ENCODE measurements at regions not wholly inside any gene's neighbourhood (a gene's known extent, or its start where the extent isn't known, plus 50 kb on each side); places are given as distances from the start of the nearest gene placed in this dataset.

DNA sequence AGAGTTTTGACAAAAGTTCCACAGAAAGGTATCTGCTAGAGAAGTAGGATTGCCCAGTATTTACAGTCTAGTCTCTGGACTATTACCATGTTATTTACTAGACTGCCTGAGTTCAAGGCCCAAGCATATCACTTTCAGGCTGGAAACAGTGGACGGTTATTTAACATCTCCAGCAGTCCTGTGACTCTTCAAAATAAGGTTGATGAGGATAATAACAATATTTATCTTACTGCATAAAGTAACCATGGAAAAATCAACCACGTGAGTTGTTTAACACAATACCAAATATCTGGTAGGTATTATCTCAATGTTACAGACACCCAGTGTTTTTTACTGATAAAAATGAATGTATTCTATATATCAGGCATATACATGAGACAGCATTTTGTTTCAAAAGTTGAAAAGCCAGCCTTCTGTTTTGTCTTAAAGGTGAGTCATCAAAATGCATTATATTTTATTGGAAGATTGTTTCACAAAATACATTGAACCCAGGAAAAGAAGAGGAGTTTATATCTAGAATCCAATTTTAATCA is 535.8 kb downstream of the TBL1XR1 start:
- H3K9ac ChIP-seq (ENCODE audit: low read depth in 1 of 2, low read length in 2 of 2): no peak overlapping the region
- H3K27ac ChIP-seq (ENCODE audit: low read depth in 2 of 2, low read length in 2 of 2): no peak overlapping the region
- no peaks in the 10 kb centered on the region for H3K4me1 ChIP-seq (ENCODE audit: control insufficient read depth in 2 of 2, insufficient read depth in 2 of 2, low read length in 2 of 2)
- no peaks in the 10 kb centered on the region for H3K36me3 ChIP-seq (ENCODE audit: control insufficient read depth in 2 of 2, insufficient read depth in 2 of 2, low read length in 2 of 2)
- no peaks in the 10 kb centered on the region for H3K27me3 ChIP-seq (ENCODE audit: control insufficient read depth in 2 of 2, insufficient read depth in 2 of 2, low read length in 2 of 2)
- H3K4me3 ChIP-seq (ENCODE audit: low read length in 2 of 2): no peak overlapping the region
- H3K9me3 ChIP-seq (ENCODE audit: control insufficient read depth in 2 of 2, low read length in 2 of 2): no peaks in the 10 kb centered on the region

DNA sequence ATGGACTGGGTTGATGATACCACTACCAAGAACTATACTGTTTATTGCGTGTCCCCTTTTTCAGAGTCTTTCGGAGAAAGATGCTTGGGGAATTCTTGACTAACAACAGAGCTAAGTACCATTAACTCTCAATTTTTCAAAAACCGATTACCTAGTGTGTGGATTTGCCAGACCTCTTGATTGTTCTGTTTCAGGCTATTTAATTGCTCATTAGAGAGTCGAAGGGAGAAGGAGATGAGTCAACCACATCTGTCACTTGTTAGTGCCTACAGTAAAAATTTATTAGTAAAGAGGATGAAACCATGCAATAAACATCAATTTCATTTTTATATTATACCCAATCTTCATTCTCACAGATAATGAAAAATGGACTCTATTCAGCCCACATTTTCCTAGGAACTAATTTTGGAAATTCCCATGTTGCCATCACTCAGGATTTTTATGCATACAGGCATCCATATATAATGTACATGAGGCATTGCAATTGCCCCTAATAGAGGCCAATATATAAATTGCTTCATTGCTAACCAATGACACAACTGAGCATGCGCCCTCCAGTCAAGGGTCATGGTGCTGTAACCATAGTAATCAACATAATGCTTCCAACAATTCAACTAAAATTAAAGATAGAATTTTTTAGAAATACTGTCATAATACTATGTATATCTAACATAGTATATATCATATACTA is 541.7 kb downstream of the TBL1XR1 start:
- Histone ChIP-seq H3K9ac (ENCODE audit: low read depth in 1 of 2, low read length in 2 of 2) (no peak overlapping the region), H3K4me3 (ENCODE audit: low read length in 2 of 2) (no peak overlapping the region), H3K9me3 (ENCODE audit: control insufficient read depth in 2 of 2, low read length in 2 of 2) (no peaks in the 10 kb centered on the region), H3K27me3 (ENCODE audit: control insufficient read depth in 2 of 2, insufficient read depth in 2 of 2, low read length in 2 of 2) (no peaks in the 10 kb centered on the region), H3K36me3 (ENCODE audit: control insufficient read depth in 2 of 2, insufficient read depth in 2 of 2, low read length in 2 of 2) (no peaks in the 10 kb centered on the region), H3K27ac (ENCODE audit: low read depth in 2 of 2, low read length in 2 of 2) (no peak overlapping the region), H3K4me1 (ENCODE audit: control insufficient read depth in 2 of 2, insufficient read depth in 2 of 2, low read length in 2 of 2) (no peaks in the 10 kb centered on the region)

GRCh38 chr3:176651622-176652021 is 545.7 kb downstream of the TBL1XR1 start:
- H3K36me3 ChIP-seq (ENCODE audit: control insufficient read depth in 2 of 2, insufficient read depth in 2 of 2, low read length in 2 of 2): no peaks in the 10 kb centered on the region
- no peaks in the 10 kb centered on the region for H3K4me1 ChIP-seq (ENCODE audit: control insufficient read depth in 2 of 2, insufficient read depth in 2 of 2, low read length in 2 of 2)
- no peaks in the 10 kb centered on the region for H3K9me3 ChIP-seq (ENCODE audit: control insufficient read depth in 2 of 2, low read length in 2 of 2)
- no peak overlapping the region for H3K4me3 ChIP-seq (ENCODE audit: low read length in 2 of 2)
- no peak overlapping the region for H3K9ac ChIP-seq (ENCODE audit: low read depth in 1 of 2, low read length in 2 of 2)
- H3K27ac ChIP-seq (ENCODE audit: low read depth in 2 of 2, low read length in 2 of 2): no peak overlapping the region
- H3K27me3 ChIP-seq (ENCODE audit: control insufficient read depth in 2 of 2, insufficient read depth in 2 of 2, low read length in 2 of 2): no peaks in the 10 kb centered on the region

GRCh38 chr3:176650478-176650877 is 546.8 kb downstream of the TBL1XR1 start:
- H3K27ac ChIP-seq (ENCODE audit: low read depth in 2 of 2, low read length in 2 of 2): no peak overlapping the region
- H3K27me3 ChIP-seq (ENCODE audit: control insufficient read depth in 2 of 2, insufficient read depth in 2 of 2, low read length in 2 of 2): no peaks in the 10 kb centered on the region
- no peaks in the 10 kb centered on the region for H3K9me3 ChIP-seq (ENCODE audit: control insufficient read depth in 2 of 2, low read length in 2 of 2)

DNA sequence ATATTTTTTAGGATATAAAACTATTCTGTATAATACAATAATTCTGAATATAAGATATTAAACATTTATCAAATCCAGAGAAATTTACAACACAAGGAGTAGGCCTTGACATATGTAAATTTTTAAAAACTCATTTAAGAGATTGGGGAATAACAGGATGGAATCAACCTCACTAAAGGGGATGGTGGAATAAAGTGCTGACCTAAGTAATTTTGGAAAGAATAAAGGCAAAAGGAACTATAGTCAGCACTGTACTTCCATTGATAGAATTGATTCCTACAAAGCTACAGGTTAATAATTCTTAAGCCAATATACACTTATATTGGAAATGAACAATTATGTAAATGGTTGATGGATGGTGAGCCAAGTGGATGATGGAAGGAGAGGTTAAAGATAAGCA is 549.3 kb downstream of the TBL1XR1 start:
- Histone ChIP-seq H3K27ac (ENCODE audit: low read depth in 2 of 2, low read length in 2 of 2) (no peak overlapping the region), H3K4me3 (ENCODE audit: low read length in 2 of 2) (no peak overlapping the region), H3K9me3 (ENCODE audit: control insufficient read depth in 2 of 2, low read length in 2 of 2) (no peaks in the 10 kb centered on the region), H3K36me3 (ENCODE audit: control insufficient read depth in 2 of 2, insufficient read depth in 2 of 2, low read length in 2 of 2) (no peaks in the 10 kb centered on the region), H3K9ac (ENCODE audit: low read depth in 1 of 2, low read length in 2 of 2) (no peak overlapping the region), H3K4me1 (ENCODE audit: control insufficient read depth in 2 of 2, insufficient read depth in 2 of 2, low read length in 2 of 2) (no peaks in the 10 kb centered on the region), H3K27me3 (ENCODE audit: control insufficient read depth in 2 of 2, insufficient read depth in 2 of 2, low read length in 2 of 2) (no peaks in the 10 kb centered on the region)

More at GRCh38 chr3:176650478-176650877, 546.8 kb downstream of the TBL1XR1 start:
- no peaks in the 10 kb centered on the region for H3K4me1 ChIP-seq (ENCODE audit: control insufficient read depth in 2 of 2, insufficient read depth in 2 of 2, low read length in 2 of 2)
- H3K9ac ChIP-seq (ENCODE audit: low read depth in 1 of 2, low read length in 2 of 2): no peak overlapping the region
- no peak overlapping the region for H3K4me3 ChIP-seq (ENCODE audit: low read length in 2 of 2)
- H3K36me3 ChIP-seq (ENCODE audit: control insufficient read depth in 2 of 2, insufficient read depth in 2 of 2, low read length in 2 of 2): no peaks in the 10 kb centered on the region

DNA sequence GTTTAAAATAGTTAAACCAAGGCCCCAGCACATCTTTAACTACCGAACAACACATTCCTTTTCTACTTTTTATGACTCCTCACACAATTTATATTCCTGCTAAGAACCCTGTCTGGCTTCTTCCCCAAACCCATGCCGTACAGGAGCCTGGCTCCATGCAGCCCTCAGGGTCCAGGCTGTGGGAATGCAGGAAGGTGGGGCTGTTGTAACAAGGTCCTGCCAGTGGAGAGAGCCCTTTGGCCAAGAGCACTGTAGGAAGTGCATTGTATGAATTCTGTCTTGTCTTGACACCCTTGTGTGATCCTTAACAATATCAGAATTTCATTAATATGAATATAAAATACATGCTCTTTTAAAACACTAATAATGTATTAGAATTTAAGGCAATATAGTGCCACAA is 563.8 kb downstream of the TBL1XR1 start:
- no peak overlapping the region for H3K27ac ChIP-seq (ENCODE audit: low read depth in 2 of 2, low read length in 2 of 2)
- H3K36me3 ChIP-seq (ENCODE audit: control insufficient read depth in 2 of 2, insufficient read depth in 2 of 2, low read length in 2 of 2): no peaks in the 10 kb centered on the region
- no peaks in the 10 kb centered on the region for H3K9me3 ChIP-seq (ENCODE audit: control insufficient read depth in 2 of 2, low read length in 2 of 2)
- H3K27me3 ChIP-seq (ENCODE audit: control insufficient read depth in 2 of 2, insufficient read depth in 2 of 2, low read length in 2 of 2): no peaks in the 10 kb centered on the region
- no peak overlapping the region for H3K9ac ChIP-seq (ENCODE audit: low read depth in 1 of 2, low read length in 2 of 2)
- H3K4me1 ChIP-seq (ENCODE audit: control insufficient read depth in 2 of 2, insufficient read depth in 2 of 2, low read length in 2 of 2): no peaks in the 10 kb centered on the region
- H3K4me3 ChIP-seq (ENCODE audit: low read length in 2 of 2): no peak overlapping the region

- no peak overlapping the region for H3K9ac ChIP-seq (ENCODE audit: low read depth in 1 of 2, low read length in 2 of 2)
- no peak overlapping the region for H3K4me3 ChIP-seq (ENCODE audit: low read length in 2 of 2)
- no peaks in the 10 kb centered on the region for H3K9me3 ChIP-seq (ENCODE audit: control insufficient read depth in 2 of 2, low read length in 2 of 2)
- no peaks in the 10 kb centered on the region for H3K36me3 ChIP-seq (ENCODE audit: control insufficient read depth in 2 of 2, insufficient read depth in 2 of 2, low read length in 2 of 2)
- H3K27me3 ChIP-seq (ENCODE audit: control insufficient read depth in 2 of 2, insufficient read depth in 2 of 2, low read length in 2 of 2): no peaks in the 10 kb centered on the region
- no peaks in the 10 kb centered on the region for H3K4me1 ChIP-seq (ENCODE audit: control insufficient read depth in 2 of 2, insufficient read depth in 2 of 2, low read length in 2 of 2)
- H3K27ac ChIP-seq (ENCODE audit: low read depth in 2 of 2, low read length in 2 of 2): no peak overlapping the region
Measured at GRCh38 chr3:176632925-176633324, 564.4 kb downstream of the TBL1XR1 start.

GRCh38 chr3:176631165-176631564 is 566.1 kb downstream of the TBL1XR1 start:
- Histone ChIP-seq H3K36me3 (ENCODE audit: control insufficient read depth in 2 of 2, insufficient read depth in 2 of 2, low read length in 2 of 2) (no peaks in the 10 kb centered on the region), H3K27me3 (ENCODE audit: control insufficient read depth in 2 of 2, insufficient read depth in 2 of 2, low read length in 2 of 2) (no peaks in the 10 kb centered on the region), H3K4me1 (ENCODE audit: control insufficient read depth in 2 of 2, insufficient read depth in 2 of 2, low read length in 2 of 2) (no peaks in the 10 kb centered on the region), H3K4me3 (ENCODE audit: low read length in 2 of 2) (no peak overlapping the region), H3K9ac (ENCODE audit: low read depth in 1 of 2, low read length in 2 of 2) (no peak overlapping the region), H3K9me3 (ENCODE audit: control insufficient read depth in 2 of 2, low read length in 2 of 2) (no peaks in the 10 kb centered on the region), H3K27ac (ENCODE audit: low read depth in 2 of 2, low read length in 2 of 2) (no peak overlapping the region)

DNA sequence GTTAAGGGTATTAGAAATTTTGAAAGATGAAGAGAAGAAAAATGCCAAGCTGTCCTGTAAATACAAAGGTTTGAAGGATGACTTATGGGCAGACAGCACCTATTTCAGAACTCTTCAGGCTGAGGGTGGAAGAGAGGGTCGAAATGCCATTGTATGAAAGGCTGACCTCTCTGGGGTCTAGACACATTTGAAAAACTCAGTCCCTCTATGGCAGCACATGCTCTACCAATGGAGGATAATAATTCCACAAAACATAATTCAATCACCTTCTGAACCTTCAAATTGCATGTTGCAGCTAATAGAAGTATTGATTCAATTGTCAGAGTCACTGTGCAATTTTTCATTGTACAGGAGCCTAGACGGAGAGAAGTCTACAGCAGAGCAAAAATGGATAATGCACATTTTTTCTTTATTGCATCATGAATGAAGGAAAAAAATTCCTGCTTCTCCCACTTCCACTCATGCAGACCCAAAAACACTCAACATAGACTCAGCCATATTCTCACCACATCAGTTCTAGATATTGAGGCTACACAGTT is 569.1 kb downstream of the TBL1XR1 start:
- no peak overlapping the region for H3K4me3 ChIP-seq (ENCODE audit: low read length in 2 of 2)
- H3K27me3 ChIP-seq (ENCODE audit: control insufficient read depth in 2 of 2, insufficient read depth in 2 of 2, low read length in 2 of 2): no peaks in the 10 kb centered on the region
- no peaks in the 10 kb centered on the region for H3K36me3 ChIP-seq (ENCODE audit: control insufficient read depth in 2 of 2, insufficient read depth in 2 of 2, low read length in 2 of 2)
- no peaks in the 10 kb centered on the region for H3K9me3 ChIP-seq (ENCODE audit: control insufficient read depth in 2 of 2, low read length in 2 of 2)
- no peak overlapping the region for H3K27ac ChIP-seq (ENCODE audit: low read depth in 2 of 2, low read length in 2 of 2)
- H3K9ac ChIP-seq (ENCODE audit: low read depth in 1 of 2, low read length in 2 of 2): no peak overlapping the region
- H3K4me1 ChIP-seq (ENCODE audit: control insufficient read depth in 2 of 2, insufficient read depth in 2 of 2, low read length in 2 of 2): no peaks in the 10 kb centered on the region

GRCh38 chr3:176623468-176624150 is 573.7 kb downstream of the TBL1XR1 start:
- Histone ChIP-seq H3K4me1 (ENCODE audit: control insufficient read depth in 2 of 2, insufficient read depth in 2 of 2, low read length in 2 of 2) (no peaks in the 10 kb centered on the region), H3K27ac (ENCODE audit: low read depth in 2 of 2, low read length in 2 of 2) (no peak overlapping the region), H3K36me3 (ENCODE audit: control insufficient read depth in 2 of 2, insufficient read depth in 2 of 2, low read length in 2 of 2) (no peaks in the 10 kb centered on the region), H3K27me3 (ENCODE audit: control insufficient read depth in 2 of 2, insufficient read depth in 2 of 2, low read length in 2 of 2) (no peaks in the 10 kb centered on the region), H3K9ac (ENCODE audit: low read depth in 1 of 2, low read length in 2 of 2) (no peak overlapping the region), H3K9me3 (ENCODE audit: control insufficient read depth in 2 of 2, low read length in 2 of 2) (no peaks in the 10 kb centered on the region), H3K4me3 (ENCODE audit: low read length in 2 of 2) (no peak overlapping the region)

All from mucosa of rectum (tissue), 2 donors.